ENCODE measurements at regions not wholly inside any gene's neighbourhood (a gene's known extent, or its start where the extent isn't known, plus 50 kb on each side); places are given as distances from the start of the nearest gene placed in this dataset.

GRCh38 chr12:67468549-67469245 lies 179.8 kb upstream of the DYRK2 start:
- H3K36me3 ChIP-seq (ENCODE audit: control insufficient read depth in 4 of 4, insufficient read depth in 3 of 4, low read depth in 1 of 4, low read length in 3 of 4): no peaks in the 10 kb centered on the region
- H3K9ac ChIP-seq (ENCODE audit: low read depth in 1 of 2, low read length in 2 of 2): no peak overlapping the region
- no peaks in the 10 kb centered on the region for H3K9me3 ChIP-seq (ENCODE audit: control insufficient read depth in 4 of 4, low read length in 3 of 4)
- 68% methylated on average over 2 of the region's 2 CpGs for WGBS
- H3K27ac ChIP-seq (ENCODE audit: low read depth in 1 of 2, low read length in 2 of 2): no peak overlapping the region
- no peak for DNase-seq (ENCODE audit: low spot score)
- no peaks in the 10 kb centered on the region for H3K4me1 ChIP-seq (ENCODE audit: control insufficient read depth in 4 of 4, insufficient read depth in 4 of 4, low read length in 3 of 4)
- TF ChIP-seq JUND (IDR thresholded peaks at IDR 0.05) (no peak), FOXA2 (IDR thresholded peaks at IDR 0.05) (no peak), NR2F2 (IDR thresholded peaks at IDR 0.05) (no peak), ZBTB33 (IDR thresholded peaks at IDR 0.05) (no peak), FOXA1 (IDR thresholded peaks at IDR 0.05) (no peak), RAD21 (IDR thresholded peaks at IDR 0.05) (no peak), ATF3 (IDR thresholded peaks at IDR 0.05) (no peak), CTCF (IDR thresholded peaks at IDR 0.05; ENCODE audit: low read depth, low read length, missing input control) (no peak), MAX (IDR thresholded peaks at IDR 0.05) (no peak), TAF1 (conservative IDR thresholded peaks at IDR 0.05) (no peak), YY1 (IDR thresholded peaks at IDR 0.05) (no peak), EGR1 (IDR thresholded peaks at IDR 0.05; ENCODE audit: low read depth in 2 of 2) (no peak), SP1 (IDR thresholded peaks at IDR 0.05) (no peak), HNF4A (conservative IDR thresholded peaks at IDR 0.05) (no peak), REST (IDR thresholded peaks at IDR 0.05) (no peak)
- no peak overlapping the region for H3K4me3 ChIP-seq (ENCODE audit: low read depth in 1 of 3, low read length in 3 of 3)
- H3K27me3 ChIP-seq (ENCODE audit: control insufficient read depth in 4 of 4, insufficient read depth in 4 of 4, low read length in 3 of 4): no peaks in the 10 kb centered on the region

GRCh38 chr12:67469666-67470065 lies 178.9 kb upstream of the DYRK2 start:
- no peak overlapping the region for H3K4me3 ChIP-seq (ENCODE audit: low read depth in 1 of 3, low read length in 3 of 3)
- DNase-seq (ENCODE audit: low spot score): no peak
- no peaks in the 10 kb centered on the region for H3K36me3 ChIP-seq (ENCODE audit: control insufficient read depth in 4 of 4, insufficient read depth in 3 of 4, low read depth in 1 of 4, low read length in 3 of 4)
- TF ChIP-seq FOXA1 (IDR thresholded peaks at IDR 0.05) (no peak), TAF1 (conservative IDR thresholded peaks at IDR 0.05) (no peak), GABPA (IDR thresholded peaks at IDR 0.05 in 1 of 2, conservative IDR thresholded peaks at IDR 0.05 in 1 of 2) (no peak), EGR1 (IDR thresholded peaks at IDR 0.05; ENCODE audit: low read depth in 2 of 2) (no peak), REST (IDR thresholded peaks at IDR 0.05) (no peak), ATF3 (IDR thresholded peaks at IDR 0.05) (no peak), FOXA2 (IDR thresholded peaks at IDR 0.05) (no peak), JUND (IDR thresholded peaks at IDR 0.05) (no peak), CTCF (IDR thresholded peaks at IDR 0.05; ENCODE audit: low read depth, low read length, missing input control) (no peak)
- no peaks in the 10 kb centered on the region for H3K9me3 ChIP-seq (ENCODE audit: control insufficient read depth in 4 of 4, low read length in 3 of 4)
- H3K9ac ChIP-seq (ENCODE audit: low read depth in 1 of 2, low read length in 2 of 2): no peak overlapping the region
- 93% methylated on average over 2 of the region's 2 CpGs for WGBS
- H3K27ac ChIP-seq (ENCODE audit: low read depth in 1 of 2, low read length in 2 of 2): no peak overlapping the region
- no peaks in the 10 kb centered on the region for H3K4me1 ChIP-seq (ENCODE audit: control insufficient read depth in 4 of 4, insufficient read depth in 4 of 4, low read length in 3 of 4)
- no peaks in the 10 kb centered on the region for H3K27me3 ChIP-seq (ENCODE audit: control insufficient read depth in 4 of 4, insufficient read depth in 4 of 4, low read length in 3 of 4)
